GM18517 (cell line): ENCODE measurements at regions not wholly inside any gene's neighbourhood (a gene's known extent, or its start where the extent isn't known, plus 50 kb on each side); places are given as distances from the start of the nearest gene placed in this dataset.
"Not testable (repeated sequence)": the region's sequence is repeated elsewhere in the genome, so short reads cannot be mapped to it uniquely, and the experiment has no call there.

Source experiments
- ATAC-seq: cut with Tn5 transposase; IDR thresholded peaks from one replicate; pipeline ENCODE4 v1.9.1; 2021; ENCODE audit warnings: mild to moderate bottlenecking, moderate library complexity; ENCODE audit not compliant: unreplicated experiment

- no peak for ATAC-seq
These were observed 153.6 kb downstream of the HRH4 start for GRCh38 chr18:24613896-24614640.

GRCh38 chr18:24616653-24617052 lies 156.2 kb downstream of the HRH4 start:
- no peak for ATAC-seq

GRCh38 chr18:24624421-24624820 lies 164.0 kb downstream of the HRH4 start:
- ATAC-seq: not testable (repeated sequence)

- ATAC-seq: no peak
These were observed 167.3 kb downstream of the HRH4 start for GRCh38 chr18:24627644-24628315.

GRCh38 chr18:24628326-24628725 lies 167.9 kb downstream of the HRH4 start:
- ATAC-seq: no peak

GRCh38 chr18:24629921-24630320 lies 169.5 kb downstream of the HRH4 start:
- no peak for ATAC-seq

GRCh38 chr18:24630346-24630880 lies 170.0 kb downstream of the HRH4 start:
- no peak for ATAC-seq

GRCh38 chr18:24631243-24632025 lies 171.0 kb downstream of the HRH4 start:
- ATAC-seq: no peak

GRCh38 chr18:24632158-24632988 lies 171.9 kb downstream of the HRH4 start:
- ATAC-seq: no peak

- ATAC-seq: no peak
These were observed 172.7 kb downstream of the HRH4 start for GRCh38 chr18:24633121-24633520.

- ATAC-seq: no peak
These were observed 189.1 kb downstream of the HRH4 start for GRCh38 chr18:24649571-24649970.

GRCh38 chr18:24651434-24651833 lies 191.0 kb downstream of the HRH4 start:
- no peak for ATAC-seq

- ATAC-seq: no peak
These were observed 195.6 kb downstream of the HRH4 start for GRCh38 chr18:24656050-24656449.

GRCh38 chr18:24656551-24657443 lies 196.4 kb downstream of the HRH4 start:
- no peak for ATAC-seq

- no peak for ATAC-seq
These were observed 197.0 kb downstream of the HRH4 start for GRCh38 chr18:24657444-24657842.

GRCh38 chr18:24658302-24658701 lies 197.9 kb downstream of the HRH4 start:
- ATAC-seq: no peak

- peak; percentile 80 for ATAC-seq
These were observed 199.6 kb downstream of the HRH4 start for GRCh38 chr18:24659827-24660720.

GRCh38 chr18:24660956-24661355 lies 200.5 kb downstream of the HRH4 start:
- no peak for ATAC-seq

- ATAC-seq: no peak
These were observed 202.0 kb downstream of the HRH4 start for GRCh38 chr18:24662412-24662821.
